ENCODE measurements at regions not wholly inside any gene's neighbourhood (a gene's known extent, or its start where the extent isn't known, plus 50 kb on each side); places are given as distances from the start of the nearest gene placed in this dataset.
A peak's percentile ranks its signal among the peaks of the same experiment; 100 is the strongest.

DNA sequence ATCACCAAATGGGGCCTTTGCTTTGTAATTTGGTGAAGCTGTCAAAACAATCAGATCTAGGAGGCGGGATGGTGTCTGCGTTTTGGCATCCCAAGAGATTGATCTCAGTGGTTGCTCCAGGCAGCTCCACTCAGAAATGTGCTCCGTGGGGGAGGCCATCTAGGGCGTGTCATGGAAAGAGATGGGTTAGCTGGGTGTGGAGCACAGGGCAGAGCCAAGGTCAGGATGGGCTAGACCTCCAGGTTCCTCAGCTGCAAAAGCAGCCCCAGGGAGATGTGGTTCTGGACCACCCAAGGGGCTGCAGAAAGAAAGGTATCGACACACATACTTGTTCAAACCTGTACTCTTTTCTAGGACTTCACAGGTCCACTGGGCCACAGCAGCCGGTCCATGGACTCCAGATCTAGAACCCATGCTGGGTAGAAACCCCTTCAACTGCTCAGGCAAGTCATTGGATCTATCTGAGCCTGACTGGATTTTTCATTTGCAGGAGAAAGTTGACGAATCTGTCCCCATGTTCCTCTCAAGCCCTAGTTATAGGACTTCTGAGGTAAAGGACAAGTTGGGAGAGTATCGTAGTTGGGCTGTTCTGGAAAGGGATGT, 270.2 kb upstream of the RPL38 start:
- no peak for DNase-seq (ENCODE audit: low spot score)

- no peak for DNase-seq (ENCODE audit: low spot score)
Observed at GRCh38 chr17:73933871-73934270, 269.6 kb upstream of the RPL38 start.

DNA sequence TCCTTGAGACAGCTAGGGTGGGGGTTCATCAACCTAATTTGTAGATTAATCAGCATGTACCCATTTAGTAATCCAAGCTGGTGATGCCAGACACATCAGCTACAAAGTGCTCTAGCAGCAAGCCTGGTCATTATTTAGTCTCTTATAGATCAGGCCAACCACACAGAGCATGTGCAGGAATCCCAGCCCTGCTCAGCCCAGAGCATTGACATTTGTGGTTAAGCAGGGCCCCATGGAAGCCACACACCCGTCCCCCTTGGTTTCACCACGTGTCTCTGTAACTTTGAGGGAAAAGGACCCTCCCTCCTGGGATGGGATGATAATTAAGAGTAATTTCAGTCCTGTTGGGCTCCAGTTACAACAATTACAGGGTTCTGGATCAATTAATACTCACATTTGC, 268.8 kb upstream of the RPL38 start:
- no peak for DNase-seq (ENCODE audit: low spot score)

DNA sequence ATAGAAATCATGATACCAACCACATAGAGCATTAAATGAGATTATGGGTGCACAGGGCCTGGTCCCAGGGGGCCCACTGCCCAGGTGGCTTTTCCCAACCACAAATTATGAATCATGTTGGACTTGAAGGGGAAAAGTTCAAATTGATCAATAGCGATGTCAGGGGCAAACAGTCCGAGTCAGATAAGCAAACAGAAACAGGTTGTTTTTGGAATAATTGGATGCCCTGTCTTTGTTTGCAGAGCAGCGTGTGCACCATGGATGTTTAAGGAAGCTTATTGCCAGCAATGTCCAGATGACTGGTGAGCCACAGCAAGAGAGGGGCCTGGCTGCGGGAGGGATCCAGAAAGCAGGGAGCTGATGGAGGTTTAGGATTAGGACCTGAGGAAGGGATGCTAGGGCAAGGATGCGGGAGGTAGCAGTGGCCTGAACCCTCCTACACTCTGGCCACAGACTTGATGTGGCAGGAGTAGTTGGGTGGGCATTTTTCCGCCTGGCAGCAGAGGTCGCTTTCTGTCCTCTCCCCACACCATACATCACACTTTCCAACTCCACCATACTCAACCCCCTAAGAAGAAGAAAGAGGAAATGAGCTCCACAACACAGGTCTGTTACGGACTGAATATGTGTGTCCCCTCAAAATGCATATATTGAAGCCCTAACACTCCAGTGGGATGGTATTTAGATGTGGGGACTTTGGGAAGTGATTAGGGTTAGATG, 266.4 kb upstream of the RPL38 start:
- no peak for DNase-seq (ENCODE audit: low spot score)

DNA sequence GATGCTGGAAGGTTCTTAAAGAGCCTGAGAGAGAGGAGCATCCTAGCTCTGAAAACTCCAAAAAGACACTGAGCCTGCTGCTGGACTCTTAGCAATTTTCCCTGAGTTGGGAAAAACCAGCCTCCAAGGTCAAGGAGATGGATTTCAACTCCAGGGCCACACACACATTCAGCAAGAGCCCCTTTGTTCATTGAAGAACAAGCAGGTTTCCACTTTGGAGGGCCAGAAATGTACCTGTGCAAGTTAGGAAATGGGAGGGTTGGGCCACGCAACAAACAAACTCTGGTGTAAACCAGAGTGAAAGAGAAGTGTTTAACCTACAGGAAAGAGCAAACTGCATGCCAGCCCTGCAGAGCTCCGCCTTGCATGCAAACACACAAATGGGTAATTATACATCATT, 264.8 kb upstream of the RPL38 start:
- no peak for DNase-seq (ENCODE audit: low spot score)

DNA sequence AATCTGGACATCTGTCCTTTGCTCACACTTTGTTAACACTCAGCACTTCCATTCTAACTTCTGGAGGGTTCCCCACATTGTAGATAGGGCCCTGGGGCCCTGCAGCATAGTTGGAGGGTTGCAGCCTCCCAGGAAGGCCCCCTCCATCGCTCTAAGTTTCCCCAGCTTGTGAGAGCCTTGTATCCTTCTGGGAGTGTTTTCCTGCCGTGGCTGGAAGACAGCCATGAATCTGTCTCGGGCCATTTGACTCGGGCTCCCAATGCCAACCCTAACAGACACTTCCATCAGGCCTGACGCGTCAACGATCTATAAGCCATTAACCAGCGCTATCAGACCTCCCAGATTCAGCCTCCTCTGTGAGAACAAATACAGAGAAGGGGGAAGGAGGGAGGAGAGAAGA, 263.7 kb upstream of the RPL38 start:
- DNase-seq (ENCODE audit: low spot score), result no peak

DNA sequence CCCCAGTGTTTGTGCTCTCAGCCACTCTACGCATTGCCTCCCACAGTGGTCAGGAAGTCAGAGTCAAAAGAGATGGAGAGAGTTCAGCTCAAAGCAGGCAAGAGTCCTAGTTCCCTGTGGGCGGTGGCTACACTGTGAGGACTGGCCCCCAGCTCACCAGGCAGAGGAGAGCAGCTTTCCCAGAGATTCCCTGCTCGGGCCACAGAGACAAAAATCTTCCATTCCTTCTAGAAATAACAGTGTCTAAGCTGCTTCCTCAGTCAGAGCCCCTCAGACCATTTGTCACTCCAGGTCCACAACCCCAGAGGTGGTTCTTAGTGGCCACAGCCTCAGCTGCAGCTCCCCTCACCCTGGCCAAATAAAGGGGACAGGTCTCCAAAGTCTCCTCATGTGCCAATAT, 263.0 kb upstream of the RPL38 start:
- no peak for DNase-seq (ENCODE audit: low spot score)

GRCh38 chr17:73941919-73942530, 261.5 kb upstream of the RPL38 start:
- no peak for DNase-seq (ENCODE audit: low spot score)

DNA sequence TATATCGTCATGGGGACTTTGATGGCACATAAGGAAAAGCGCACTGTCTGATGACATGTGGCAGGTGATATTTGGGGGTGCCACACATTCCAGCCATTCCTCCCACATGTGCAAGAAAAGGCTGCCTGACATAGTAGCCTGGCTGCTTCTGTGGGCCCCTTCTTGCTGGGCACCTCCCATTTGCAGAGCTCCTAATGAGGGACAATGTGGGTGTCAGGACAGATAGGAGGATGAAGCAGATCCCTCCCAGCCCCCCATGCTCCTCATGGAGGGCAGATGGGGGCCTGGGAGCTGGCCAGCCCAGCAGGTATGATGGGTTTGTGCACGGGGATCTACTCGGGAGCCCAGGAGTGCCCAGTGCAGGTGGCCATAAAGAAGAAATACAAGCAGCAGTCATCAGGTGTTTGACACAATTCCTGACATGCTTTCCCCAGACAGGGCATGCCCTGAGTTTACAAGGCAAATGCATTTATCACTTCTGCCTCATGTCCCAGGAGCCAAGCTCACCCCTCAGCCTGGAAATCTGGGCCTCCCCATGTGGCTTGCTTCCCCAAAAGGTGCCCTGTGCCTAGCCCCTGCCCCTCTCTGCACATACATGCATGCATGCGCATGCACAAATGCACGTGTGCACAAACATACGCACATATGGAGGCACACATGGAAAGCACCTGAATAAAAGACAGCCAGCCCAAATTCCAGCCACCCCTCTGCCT, 260.6 kb upstream of the RPL38 start:
- no peak for DNase-seq (ENCODE audit: low spot score)

DNA sequence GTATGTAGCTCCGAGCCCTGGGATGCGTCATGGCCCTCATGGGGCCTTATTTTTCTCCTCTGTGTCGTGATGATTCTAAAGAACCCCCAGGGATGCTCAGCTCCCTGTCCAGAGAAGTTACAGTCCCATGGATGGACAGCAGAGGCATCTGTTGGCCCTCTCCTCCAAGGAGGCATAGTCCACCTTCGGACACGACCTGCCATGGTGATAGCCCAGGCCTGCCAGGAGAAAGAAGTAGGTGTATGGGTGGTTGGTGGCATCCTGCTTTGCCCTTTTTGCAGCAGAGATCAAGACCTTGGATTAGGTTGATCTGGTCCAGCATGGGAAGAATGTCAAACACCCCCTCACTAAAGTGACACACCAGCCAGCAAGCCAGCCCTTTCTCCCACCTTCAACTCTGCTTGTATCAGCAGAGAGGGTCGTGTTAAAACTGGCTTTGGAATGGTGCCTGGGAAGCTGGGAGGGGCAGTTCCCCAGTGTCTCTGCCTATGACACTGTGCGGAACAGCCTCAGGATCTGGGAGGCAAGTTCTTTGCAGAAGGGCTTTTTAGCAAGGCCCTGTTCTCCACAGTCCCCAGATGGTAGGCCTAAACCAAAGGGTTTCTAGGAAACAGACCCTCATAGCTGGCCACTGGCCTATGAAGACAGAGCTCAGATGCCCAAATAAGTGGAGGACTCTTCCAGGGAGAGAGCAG, 259.9 kb upstream of the RPL38 start:
- no peak for DNase-seq (ENCODE audit: low spot score)

DNA sequence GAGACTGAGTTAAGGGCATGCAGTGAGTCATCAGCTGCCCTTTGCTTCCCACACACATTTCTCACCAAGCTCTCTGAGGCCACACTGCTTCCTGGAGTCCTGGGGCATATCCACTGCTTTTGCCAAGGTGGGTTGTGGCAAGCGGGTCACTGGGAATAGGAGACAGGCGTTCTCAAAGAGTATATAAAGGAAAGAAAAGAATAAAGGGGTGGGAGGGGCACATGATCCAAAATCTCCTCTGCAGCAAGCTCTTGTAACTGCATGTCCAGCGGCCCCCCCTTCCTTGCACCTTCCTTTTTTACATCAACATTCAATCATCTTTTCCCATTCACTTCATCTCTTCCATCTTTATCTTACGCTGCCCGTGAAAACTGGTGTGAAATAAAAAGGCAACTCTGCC, 259.1 kb upstream of the RPL38 start:
- DNase-seq (ENCODE audit: low spot score), result no peak

- DNase-seq (ENCODE audit: low spot score), result no peak
Observed at GRCh38 chr17:73947281-73947965, 256.1 kb upstream of the RPL38 start.

DNA sequence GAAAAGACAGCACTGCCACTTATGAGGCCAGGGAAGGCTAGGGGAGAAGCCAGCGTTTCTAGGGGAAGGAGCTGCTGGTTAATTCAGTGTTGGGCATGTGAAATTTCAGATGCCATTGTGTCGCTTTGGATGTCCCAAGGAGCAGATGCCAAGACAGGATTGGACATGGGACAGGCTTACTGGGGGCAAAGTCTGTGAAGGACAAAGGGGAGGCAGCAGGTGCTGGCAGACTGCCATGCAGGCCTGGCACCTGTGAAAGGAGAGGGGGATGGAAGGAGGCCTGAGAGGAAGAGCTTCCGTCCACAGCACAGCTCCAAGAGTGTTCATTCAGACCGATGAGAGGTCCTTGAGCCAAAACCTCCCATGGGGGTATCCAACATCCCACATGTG, 255.5 kb upstream of the RPL38 start:
- DNase-seq (ENCODE audit: low spot score), result no peak

GRCh38 chr17:73949903-73950592, 253.4 kb upstream of the RPL38 start:
- DNase-seq (ENCODE audit: low spot score), result no peak

DNA sequence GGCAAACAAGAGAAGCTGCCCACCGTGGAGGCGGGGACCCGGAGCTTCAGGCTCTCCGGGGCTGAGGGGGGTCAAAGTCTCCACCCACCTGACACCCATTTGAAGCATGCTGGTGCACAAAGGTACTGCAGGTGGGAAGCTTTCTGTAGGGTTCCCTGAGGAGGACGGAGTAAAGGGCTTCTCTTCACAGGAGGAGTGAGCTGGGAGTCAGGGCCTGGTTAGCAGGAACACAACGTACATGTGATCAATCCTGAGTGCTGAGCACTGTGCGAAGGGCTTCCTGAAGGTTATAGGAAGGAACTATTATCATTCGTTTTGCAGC, 252.9 kb upstream of the RPL38 start:
- no peak for DNase-seq (ENCODE audit: low spot score)

- DNase-seq (ENCODE audit: low spot score), result no peak
Observed at GRCh38 chr17:73952082-73952479, 251.4 kb upstream of the RPL38 start.

DNA sequence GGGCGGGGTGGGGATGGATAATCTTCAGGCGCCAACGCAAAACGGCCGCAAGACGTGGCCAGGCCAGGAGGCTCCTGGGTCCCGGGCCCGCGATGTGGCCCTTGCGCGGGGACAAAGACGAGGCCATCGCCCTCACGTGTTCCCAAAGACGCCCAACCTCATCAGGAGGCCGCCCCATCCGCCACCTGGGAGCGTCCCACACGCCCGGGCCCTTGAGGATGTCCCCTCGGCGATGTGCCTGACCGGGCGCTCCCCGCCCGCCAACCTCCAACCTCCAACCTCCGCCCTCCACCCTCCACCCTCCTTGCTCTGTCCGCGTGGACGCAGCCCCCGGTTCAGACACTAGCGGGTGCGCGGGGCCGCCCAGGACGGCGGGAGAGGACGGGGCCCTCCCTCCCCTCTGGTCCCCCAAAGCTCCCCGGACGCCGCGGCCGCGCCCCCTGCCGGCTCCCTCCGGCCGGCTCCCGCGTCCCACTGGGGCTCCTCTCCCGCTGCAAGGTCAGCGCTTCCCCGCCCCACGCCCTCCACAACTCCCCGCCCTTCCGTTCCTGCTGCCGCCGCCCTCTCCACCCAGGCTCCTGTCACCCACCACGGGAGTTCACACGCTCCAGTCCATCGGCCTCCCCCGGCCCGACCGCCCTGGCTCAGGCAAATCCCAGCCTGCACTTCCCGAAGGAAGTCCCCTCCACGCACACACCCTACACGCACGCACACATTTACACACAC, 250.8 kb upstream of the RPL38 start:
- DNase-seq (ENCODE audit: low spot score), result peak; percentile 32

DNA sequence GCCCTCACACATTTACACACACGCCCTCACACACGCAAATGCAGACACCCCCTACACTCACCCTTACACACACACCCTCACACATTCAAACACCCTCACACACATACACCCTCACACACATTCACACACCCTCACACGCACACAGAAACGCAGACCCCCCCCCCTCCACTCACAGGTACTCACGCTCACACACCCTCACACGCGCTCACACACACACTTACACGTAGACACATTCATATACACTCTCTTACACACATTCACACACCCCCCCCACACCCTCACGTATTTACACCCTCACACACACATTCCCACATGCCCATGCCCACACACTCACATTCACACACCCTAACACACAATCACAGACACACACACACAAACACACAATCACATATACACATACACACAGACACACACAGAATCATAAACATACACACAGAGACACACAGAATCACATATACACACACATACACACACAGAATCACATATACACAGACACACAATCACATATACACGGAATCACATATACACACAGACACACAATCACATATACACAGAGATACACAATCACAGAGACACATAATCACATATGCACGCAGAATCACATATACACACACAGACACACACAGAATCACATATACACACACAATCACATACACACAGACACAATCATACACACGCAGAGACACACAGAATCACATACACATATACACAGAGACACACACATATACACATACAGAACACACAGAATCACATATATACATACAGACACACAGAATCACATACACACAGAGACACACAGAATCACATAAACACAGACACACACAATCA, 250.1 kb upstream of the RPL38 start:
- DNase-seq (ENCODE audit: low spot score), result no peak

GRCh38 chr17:73954951-73955350, 248.5 kb upstream of the RPL38 start:
- no peak for DNase-seq (ENCODE audit: low spot score)

DNA sequence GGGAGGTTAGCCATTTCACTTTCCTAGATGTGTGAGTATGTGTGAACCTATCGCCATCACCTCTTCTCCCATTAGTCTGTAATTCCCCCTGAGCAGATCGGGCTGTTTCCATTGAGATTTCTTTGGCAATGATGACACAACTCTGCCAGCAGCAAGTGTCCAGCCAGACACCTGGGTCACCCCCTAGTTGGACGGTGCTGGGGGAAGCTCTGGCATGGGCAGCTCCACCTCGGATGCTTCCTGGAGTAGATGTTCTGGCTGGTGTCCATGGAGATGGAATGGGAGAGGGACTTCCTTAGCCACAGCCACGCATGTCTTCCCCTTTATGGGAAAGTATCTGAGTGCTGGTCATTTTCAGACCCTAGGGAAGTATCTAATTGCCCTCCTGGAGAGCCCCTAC, 247.9 kb upstream of the RPL38 start:
- no peak for DNase-seq (ENCODE audit: low spot score)
